Upper lobe of left lung (tissue), 6 donors: ENCODE measurements at regions not wholly inside any gene's neighbourhood (a gene's known extent, or its start where the extent isn't known, plus 50 kb on each side); places are given as distances from the start of the nearest gene placed in this dataset.

Experiments
- ATAC-seq, 2 donors: fragments of 200-7000 bp; cut with Tn5 transposase; one replicate each; pipeline ENCODE4 v1.9.1; 2022; ENCODE audit warnings: mild to moderate bottlenecking in 2 of 2, moderate library complexity in 2 of 2; ENCODE audit not compliant: low FRiP score in 2 of 2
- DNase-seq, 2 donors: peaks; one replicate each; pipeline ENCODE4 v3.0.0-alpha.2; 2019 to 2020
- H3K27ac ChIP-seq, 4 donors: fragments of 200-600 bp; sonication (generic); one replicate each; pipeline ENCODE4 v1.5.1; 2016 to 2019
- H3K27me3 ChIP-seq, 4 donors: fragments of 200-600 bp; sonication (generic); one replicate each; pipeline ENCODE4 v1.5.1; 2017 to 2019
- H3K36me3 ChIP-seq, 4 donors: fragments of 200-600 bp; sonication (generic); one replicate each; pipeline ENCODE4 v1.5.1; 2016 to 2019
- H3K4me1 ChIP-seq, 4 donors: fragments of 200-600 bp; sonication (generic); one replicate each; pipeline ENCODE4 v1.5.1; 2018 to 2019
- H3K4me3 ChIP-seq, 4 donors: fragments of 200-600 bp; sonication (generic); one replicate each; pipeline ENCODE4 v1.5.1; 2017 to 2019; ENCODE audit warnings: mild to moderate bottlenecking in 2 of 4, moderate library complexity in 1 of 4
- H3K9me3 ChIP-seq, 4 donors: fragments of 200-600 bp; sonication (generic); one replicate each; pipeline ENCODE4 v1.5.1; 2018 to 2019
- EP300 ChIP-seq, 4 donors: sonication (generic); formaldehyde crosslinking; IDR thresholded peaks; one replicate each; pipeline ENCODE4 v1.5.1; 2017; ENCODE audit warnings: antibody characterized with exemption in 4 of 4, control low read depth in 2 of 4
- POLR2A ChIP-seq, 4 donors: fragments of 450-650 bp; IDR thresholded peaks; one replicate each; pipeline ENCODE4 v1.5.1; 2016 to 2017; ENCODE audit warnings: antibody characterized with exemption in 4 of 4, mild to moderate bottlenecking in 2 of 4
- POLR2AphosphoS5 ChIP-seq, 2 donors: sonication (generic); formaldehyde crosslinking; IDR thresholded peaks; one replicate each; pipeline ENCODE4 v1.5.1; 2017; ENCODE audit warnings: antibody characterized with exemption in 2 of 2
- WGBS, 2 donors: methylation state at CpG; one replicate each; pipeline ENCODE4 v1.1.5; 2017 to 2018; 5-methylcytosine and 5-hydroxymethylcytosine counted together
- TF ChIP-seq, protein P1 (sequence below), 6 experiments: fragments of 450-650 bp in 4 of 6; fragments of 200-600 bp in 2 of 6; sonication (generic) in 2 of 6; IDR thresholded peaks; one replicate each; pipeline ENCODE4 v1.5.1; 2016 to 2019; ENCODE audit warnings: antibody characterized with exemption in 6 of 6
- donor health status: DM: no; HTN: no; CAD: no; lungs with moderate emphysema.
- donor health status: DM: no; HTN: yes; CAD: no; lungs with severe emphysema.

- ATAC-seq, result peak; percentile 29 to 78
- DNase-seq, result peak in 1 of 2 donors; percentile 64
- peaks cover 5 to 20% (median 11%) of the 10 kb centered on the region in 4 donors for H3K4me1 ChIP-seq
- H3K27ac ChIP-seq, result peak overlapping the region in 1 of 4 donors; percentile 23
- no peaks in the 10 kb centered on the region for H3K27me3 ChIP-seq
- no peaks in the 10 kb centered on the region for H3K9me3 ChIP-seq
- TF ChIP-seq, protein P1, sequence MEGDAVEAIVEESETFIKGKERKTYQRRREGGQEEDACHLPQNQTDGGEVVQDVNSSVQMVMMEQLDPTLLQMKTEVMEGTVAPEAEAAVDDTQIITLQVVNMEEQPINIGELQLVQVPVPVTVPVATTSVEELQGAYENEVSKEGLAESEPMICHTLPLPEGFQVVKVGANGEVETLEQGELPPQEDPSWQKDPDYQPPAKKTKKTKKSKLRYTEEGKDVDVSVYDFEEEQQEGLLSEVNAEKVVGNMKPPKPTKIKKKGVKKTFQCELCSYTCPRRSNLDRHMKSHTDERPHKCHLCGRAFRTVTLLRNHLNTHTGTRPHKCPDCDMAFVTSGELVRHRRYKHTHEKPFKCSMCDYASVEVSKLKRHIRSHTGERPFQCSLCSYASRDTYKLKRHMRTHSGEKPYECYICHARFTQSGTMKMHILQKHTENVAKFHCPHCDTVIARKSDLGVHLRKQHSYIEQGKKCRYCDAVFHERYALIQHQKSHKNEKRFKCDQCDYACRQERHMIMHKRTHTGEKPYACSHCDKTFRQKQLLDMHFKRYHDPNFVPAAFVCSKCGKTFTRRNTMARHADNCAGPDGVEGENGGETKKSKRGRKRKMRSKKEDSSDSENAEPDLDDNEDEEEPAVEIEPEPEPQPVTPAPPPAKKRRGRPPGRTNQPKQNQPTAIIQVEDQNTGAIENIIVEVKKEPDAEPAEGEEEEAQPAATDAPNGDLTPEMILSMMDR (IDR thresholded peaks at IDR 0.05), result no peak
- peak in 1 of 2 donors; percentile 85 for TF ChIP-seq POLR2AphosphoS5 (IDR thresholded peaks at IDR 0.05)
- no peak for TF ChIP-seq POLR2A (IDR thresholded peaks at IDR 0.05)
- peak in 2 of 4 donors; percentile 13 to 79 for TF ChIP-seq EP300 (IDR thresholded peaks at IDR 0.05)
- no peaks in the 10 kb centered on the region for H3K36me3 ChIP-seq
- no peak overlapping the region for H3K4me3 ChIP-seq
- WGBS, 2 donors, result 36 to 52% methylated on average over 7 of the region's 7 CpGs
Measured at GRCh38 chr4:53651156-53651735, 60.0 kb upstream of the LNX1 start.

- Histone ChIP-seq H3K36me3 (no peaks in the 10 kb centered on the region), H3K27ac (no peak overlapping the region), H3K9me3 (no peaks in the 10 kb centered on the region), H3K4me1 (peaks cover 10 to 26% (median 17%) of the 10 kb centered on the region in 4 donors), H3K27me3 (no peaks in the 10 kb centered on the region), H3K4me3 (no peak overlapping the region)
- WGBS, 2 donors, result 93% methylated on average over 2 of the region's 2 CpGs
- no peak for ATAC-seq
- DNase-seq, result no peak
- TF ChIP-seq POLR2AphosphoS5 (IDR thresholded peaks at IDR 0.05), result no peak
Measured at GRCh38 chr4:53649357-53649756, 58.1 kb upstream of the LNX1 start.

DNA sequence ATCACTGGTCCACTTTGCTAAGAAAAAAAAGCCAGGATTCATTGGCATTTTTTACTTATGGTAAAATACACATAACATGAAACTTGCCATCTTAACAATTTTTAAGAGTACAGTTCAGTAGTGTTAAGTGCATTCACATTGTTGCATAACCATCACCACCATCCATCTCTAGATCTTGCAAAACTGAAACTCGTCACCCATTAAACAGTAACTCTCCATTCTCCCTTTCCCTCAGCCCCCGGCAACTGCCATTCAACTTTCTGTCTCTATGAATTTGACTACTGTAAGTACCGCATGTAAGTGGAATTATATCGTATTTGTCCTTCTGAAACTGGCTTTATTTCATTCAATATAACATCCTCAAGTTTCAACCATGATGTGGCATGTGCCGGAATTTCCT lies 56.3 kb upstream of the LNX1 start:
- 77% methylated on average over 5 of the region's 5 CpGs for WGBS, 2 donors
- Histone ChIP-seq H3K9me3 (no peaks in the 10 kb centered on the region), H3K4me3 (no peak overlapping the region), H3K27ac (no peak overlapping the region), H3K36me3 (no peaks in the 10 kb centered on the region), H3K4me1 (peaks cover 10 to 22% (median 18%) of the 10 kb centered on the region in 4 donors), H3K27me3 (no peaks in the 10 kb centered on the region)
- no peak for TF ChIP-seq EP300 (IDR thresholded peaks at IDR 0.05)
- TF ChIP-seq, protein P1 (IDR thresholded peaks at IDR 0.05), result no peak
- TF ChIP-seq POLR2A (IDR thresholded peaks at IDR 0.05), result no peak
- TF ChIP-seq POLR2AphosphoS5 (IDR thresholded peaks at IDR 0.05), result no peak
- ATAC-seq, result no peak
- no peak for DNase-seq

GRCh38 chr4:53646795-53647194 lies 55.5 kb upstream of the LNX1 start:
- Histone ChIP-seq H3K9me3 (no peaks in the 10 kb centered on the region), H3K4me3 (no peak overlapping the region), H3K27me3 (no peaks in the 10 kb centered on the region), H3K36me3 (no peaks in the 10 kb centered on the region), H3K4me1 (peaks cover 8 to 21% (median 14%) of the 10 kb centered on the region in 4 donors), H3K27ac (peak overlapping the region in 2 of 4 donors; percentile 43 to 49)
- TF ChIP-seq, protein P1 (IDR thresholded peaks at IDR 0.05), result no peak
- TF ChIP-seq POLR2AphosphoS5 (IDR thresholded peaks at IDR 0.05) (no peak), POLR2A (IDR thresholded peaks at IDR 0.05) (no peak), EP300 (IDR thresholded peaks at IDR 0.05) (no peak)
- DNase-seq (no peak), ATAC-seq (no peak)
- WGBS, 2 donors, result 15 to 17% methylated on average over 3 of the region's 3 CpGs

DNA sequence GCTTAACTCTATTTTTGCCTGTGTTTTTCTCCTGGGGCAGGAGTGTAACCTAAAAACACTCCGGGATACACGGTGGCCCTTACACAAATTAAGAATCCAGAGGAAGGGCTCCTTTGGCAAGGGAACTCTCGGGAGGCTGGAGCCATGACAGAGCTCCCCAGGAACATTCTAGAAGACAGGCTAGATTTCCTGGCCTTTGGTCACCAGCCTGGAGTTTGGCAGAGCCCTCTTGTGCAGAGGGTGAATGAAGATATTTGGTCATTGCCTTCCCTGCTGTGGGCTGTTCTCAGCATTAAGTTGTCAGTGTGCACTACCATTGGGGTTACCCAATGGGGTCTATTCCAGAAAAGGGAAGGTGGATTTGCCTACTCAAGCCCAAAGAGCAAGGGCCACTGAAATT lies 53.8 kb upstream of the LNX1 start:
- ATAC-seq, result no peak
- DNase-seq, result no peak
- no peaks in the 10 kb centered on the region for H3K9me3 ChIP-seq
- no peak for TF ChIP-seq POLR2A (IDR thresholded peaks at IDR 0.05)
- TF ChIP-seq, protein P1 (IDR thresholded peaks at IDR 0.05), result no peak
- no peak for TF ChIP-seq EP300 (IDR thresholded peaks at IDR 0.05)
- no peak for TF ChIP-seq POLR2AphosphoS5 (IDR thresholded peaks at IDR 0.05)
- H3K27me3 ChIP-seq, result no peaks in the 10 kb centered on the region
- peaks cover 10 to 30% (median 21%) of the 10 kb centered on the region in 4 donors for H3K4me1 ChIP-seq
- no peak overlapping the region for H3K4me3 ChIP-seq
- WGBS, 2 donors, result 78 to 81% methylated on average over 3 of the region's 3 CpGs
- H3K36me3 ChIP-seq, result no peaks in the 10 kb centered on the region
- H3K27ac ChIP-seq, result peak overlapping the region in 3 of 4 donors; percentile 12 to 36 (median 27)
